IMR-90 (cell line): ENCODE measurements at regions not wholly inside any gene's neighbourhood (a gene's known extent, or its start where the extent isn't known, plus 50 kb on each side); places are given as distances from the start of the nearest gene placed in this dataset.

Experiments used
- ATAC-seq: fragments of 200-7000 bp; cut with Tn5 transposase; 2 replicates; pipeline ENCODE4 v1.9.1; 2020; ENCODE audit warnings: low read depth, mild to moderate bottlenecking, moderate library complexity
- BruUV-seq: library from RNA; stranded (reverse); fragments of 400-500 nt; replicated peaks from 2 replicates; lab custom pipeline; 2021; lab: Mats Ljungman, UMichigan
- CTCF ChIA-PET: fragments of 300-600 bp; formaldehyde crosslinking; extraction: SDS; loops from one replicate; lab custom pipeline; 2021; ENCODE audit warnings: antibody characterized with exemption; lab: Yijun Ruan, JAX
- POLR2A ChIA-PET: fragments of 300-600 bp; sonication (Branson Sonifier 250); formaldehyde crosslinking; loops from one replicate; lab custom pipeline; 2022; ENCODE audit warnings: antibody characterized with exemption; ENCODE audit not compliant: unreplicated experiment; lab: Charles Lee
- DNase-seq: peaks from one replicate; pipeline ENCODE4 v3.0.0; 2013
- H2AFZ ChIP-seq: replicated peaks from 2 replicates; pipeline ENCODE3; 2013; ENCODE audit warnings: low read length, mild to moderate bottlenecking; ENCODE audit not compliant: poor library complexity
- H2AK5ac ChIP-seq: 2 replicates; pipeline ENCODE4 v1.6.1; 2013; ENCODE audit warnings: low read depth, low read length, inconsistent platforms
- H2AK9ac ChIP-seq: replicated peaks from 2 replicates; pipeline ENCODE3; 2013; ENCODE audit warnings: mild to moderate bottlenecking, low read depth, low read length, moderate library complexity; ENCODE audit not compliant: poor library complexity
- H2BK120ac ChIP-seq: 2 replicates; pipeline ENCODE4 v1.6.1; 2013; ENCODE audit warnings: low read depth, low read length, inconsistent platforms
- H2BK15ac ChIP-seq: 3 replicates; pipeline ENCODE4 v1.6.1; 2013; ENCODE audit warnings: low read depth, low read length, inconsistent platforms
- H2BK20ac ChIP-seq: 2 replicates; pipeline ENCODE4 v1.6.1; 2013; ENCODE audit warnings: low read depth, mild to moderate bottlenecking, inconsistent platforms, low read length, moderate library complexity
- H2BK5ac ChIP-seq: 2 replicates; pipeline ENCODE4 v1.6.1; 2013; ENCODE audit warnings: mild to moderate bottlenecking, low read depth, low read length, inconsistent platforms; ENCODE audit not compliant: poor library complexity, severe bottlenecking
- H3K14ac ChIP-seq: replicated peaks from 2 replicates; pipeline ENCODE4 v1.6.1; 2013; ENCODE audit warnings: low read depth, low read length, inconsistent platforms
- H3K18ac ChIP-seq: 2 replicates; pipeline ENCODE4 v1.6.1; 2013; ENCODE audit warnings: low read depth, low read length, control low read depth
- H3K23ac ChIP-seq: 2 replicates; pipeline ENCODE4 v1.6.1; 2013; ENCODE audit warnings: low read depth, low read length, inconsistent platforms
- H3K27ac ChIP-seq: 2 replicates; pipeline ENCODE4 v1.5.1; 2013; ENCODE audit warnings: mild to moderate bottlenecking, control low read depth, low read length; ENCODE audit not compliant: insufficient read depth
- H3K27me3 ChIP-seq: 2 replicates; pipeline ENCODE4 v1.6.1; 2013; ENCODE audit warnings: low read length; ENCODE audit not compliant: control insufficient read depth, insufficient read depth
- H3K36me3 ChIP-seq: 2 replicates; pipeline ENCODE4 v1.6.1; 2013; ENCODE audit warnings: low read length, mixed read lengths; ENCODE audit not compliant: control insufficient read depth, insufficient read depth
- H3K4ac ChIP-seq: 2 replicates; pipeline ENCODE4 v1.6.1; 2013; ENCODE audit warnings: low read depth, low read length, inconsistent platforms
- H3K4me1 ChIP-seq: 2 replicates; pipeline ENCODE4 v1.6.1; 2013; ENCODE audit warnings: low read length, mixed read lengths; ENCODE audit not compliant: control insufficient read depth, insufficient read depth
- H3K4me2 ChIP-seq: 2 replicates; pipeline ENCODE4 v1.6.1; 2013; ENCODE audit warnings: low read depth, mild to moderate bottlenecking, control low read depth, low read length, moderate library complexity
- H3K4me3 ChIP-seq: 2 replicates; pipeline ENCODE4 v1.5.1; 2013; ENCODE audit warnings: low read depth, mild to moderate bottlenecking, control low read depth, low read length, moderate library complexity; ENCODE audit not compliant: insufficient read depth
- H3K56ac ChIP-seq: 2 replicates; pipeline ENCODE4 v1.6.1; 2013; ENCODE audit warnings: low read length, inconsistent platforms; ENCODE audit not compliant: insufficient read depth; ENCODE audit errors: extremely low read depth
- H3K79me1 ChIP-seq, 2 experiments: 2 replicates each; pipeline ENCODE4 v1.6.1; 2013; ENCODE audit warnings: low read length in 2 of 2, inconsistent platforms in 1 of 2, low read depth in 1 of 2
- H3K9ac ChIP-seq: 2 replicates; pipeline ENCODE4 v1.6.1; 2013; ENCODE audit warnings: low read depth, low read length, control low read depth
- H3K9me1 ChIP-seq: 2 replicates; pipeline ENCODE4 v1.6.1; 2013; ENCODE audit warnings: low read length, inconsistent platforms; ENCODE audit not compliant: insufficient read depth
- H3K9me3 ChIP-seq: 2 replicates; pipeline ENCODE4 v1.6.1; 2013; ENCODE audit warnings: low read length; ENCODE audit not compliant: control insufficient read depth, insufficient read depth
- H4K20me1 ChIP-seq: 2 replicates; pipeline ENCODE4 v1.6.1; 2013; ENCODE audit warnings: low read length, inconsistent platforms; ENCODE audit not compliant: insufficient read depth
- H4K5ac ChIP-seq: 2 replicates; pipeline ENCODE4 v1.6.1; 2013; ENCODE audit warnings: mild to moderate bottlenecking, low read depth, low read length, control low read depth
- H4K8ac ChIP-seq, 2 experiments: 2 replicates each; pipeline ENCODE4 v1.6.1; 2013; ENCODE audit warnings: low read depth in 2 of 2, low read length in 2 of 2, control low read depth in 1 of 2, inconsistent platforms in 1 of 2
- H4K91ac ChIP-seq: 2 replicates; pipeline ENCODE4 v1.6.1; 2013; ENCODE audit warnings: low read depth, low read length, inconsistent platforms; ENCODE audit not compliant: insufficient read depth
- FOS ChIP-seq: fragments of 150-350 bp; IDR thresholded peaks from 2 replicates; pipeline ENCODE4 v1.6.1; 2016; ENCODE audit warnings: low read depth, low read length
- POLR2A ChIP-seq: IDR thresholded peaks from 2 replicates; pipeline ENCODE4 v1.6.1; 2012; ENCODE audit warnings: mild to moderate bottlenecking, low read depth, low read length
- RAD21 ChIP-seq: IDR thresholded peaks from 2 replicates; pipeline ENCODE4 v1.6.1; 2012; ENCODE audit warnings: low read length, improper control_type of control experiment
- WGBS, 2 experiments: methylation state at CpG; one replicate each; pipeline versions ENCODE4 v1.1.5 to v1.1.7; 2013; ENCODE audit warnings: missing lambda C conversion rate in 2 of 2; ENCODE audit not compliant: insufficient read length in 1 of 2; ENCODE audit errors: extremely low coverage in 2 of 2; 5-methylcytosine and 5-hydroxymethylcytosine counted together
- dilution Hi-C: fragments of 300-500 bp; cut with HindIII; formaldehyde crosslinking; loops from one replicate; pipeline ENCODE4 v1.14.3; 2018; ENCODE audit warnings: low sequenced_read_pairs; ENCODE audit not compliant: unreplicated experiment
- in situ Hi-C: fragments of 300-500 bp; cut with MboI; formaldehyde crosslinking; loops from 3 replicates; pipeline ENCODE4 v1.14.3; 2019; ENCODE audit warnings: low sequenced_read_pairs, inconsistent platforms, mixed read lengths
- intact Hi-C: fragments of 100-400 bp; cut with micrococcal nuclease; formaldehyde crosslinking; loops from 2 replicates; pipeline ENCODE4 v1.10.0; 2022
- TF ChIP-seq, protein P1 (sequence below): fragments of 150-350 bp; IDR thresholded peaks from 2 replicates; pipeline ENCODE4 v1.6.1; 2016; ENCODE audit warnings: low read depth, mild to moderate bottlenecking, low read length, moderate library complexity, borderline replicate concordance

DNA sequence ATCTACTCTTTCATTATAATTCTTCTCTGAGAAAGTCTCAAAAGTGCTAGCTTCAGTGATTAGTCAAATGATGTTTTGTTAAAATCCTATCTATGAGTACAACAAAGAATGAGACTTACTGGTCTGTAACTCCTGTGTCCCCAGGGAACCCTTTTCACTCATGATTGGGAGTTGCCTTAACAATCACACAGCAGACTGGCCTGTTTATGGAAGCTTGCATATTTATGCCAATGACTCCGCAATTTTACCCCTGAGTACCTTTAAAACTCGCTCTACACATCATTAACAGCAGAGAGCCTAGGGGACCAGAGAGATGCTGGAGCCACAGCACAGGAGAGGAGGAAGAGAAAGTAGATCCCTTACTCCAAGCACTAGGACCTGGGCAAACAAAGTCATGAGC lies 628.1 kb downstream of the IGSF11 start:
- H3K56ac ChIP-seq, result no peak overlapping the region
- H3K4ac ChIP-seq, result no peak overlapping the region
- dilution Hi-C loops, result no loop called here
- no peak overlapping the region for H2BK5ac ChIP-seq
- no peaks in the 10 kb centered on the region for H3K4me1 ChIP-seq
- CTCF ChIA-PET, result no interaction called here
- no peak for ATAC-seq
- no peak overlapping the region for H3K9ac ChIP-seq
- H3K23ac ChIP-seq, result no peak overlapping the region
- no peak overlapping the region for H4K8ac ChIP-seq
- no peak overlapping the region for H2AK5ac ChIP-seq
- no peaks in the 10 kb centered on the region for H4K20me1 ChIP-seq
- DNase-seq, result no peak
- no TSS peak for BruUV-seq
- no peak overlapping the region for H3K18ac ChIP-seq
- H4K91ac ChIP-seq, result no peak overlapping the region
- no peak overlapping the region for H2BK15ac ChIP-seq
- TF ChIP-seq, protein P1, sequence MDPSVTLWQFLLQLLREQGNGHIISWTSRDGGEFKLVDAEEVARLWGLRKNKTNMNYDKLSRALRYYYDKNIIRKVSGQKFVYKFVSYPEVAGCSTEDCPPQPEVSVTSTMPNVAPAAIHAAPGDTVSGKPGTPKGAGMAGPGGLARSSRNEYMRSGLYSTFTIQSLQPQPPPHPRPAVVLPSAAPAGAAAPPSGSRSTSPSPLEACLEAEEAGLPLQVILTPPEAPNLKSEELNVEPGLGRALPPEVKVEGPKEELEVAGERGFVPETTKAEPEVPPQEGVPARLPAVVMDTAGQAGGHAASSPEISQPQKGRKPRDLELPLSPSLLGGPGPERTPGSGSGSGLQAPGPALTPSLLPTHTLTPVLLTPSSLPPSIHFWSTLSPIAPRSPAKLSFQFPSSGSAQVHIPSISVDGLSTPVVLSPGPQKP, result no peak
- TF ChIP-seq FOS (no peak), POLR2A (no peak), RAD21 (no peak)
- whole genome bisulfite sequencing, 2 experiments, result no CpG with 5 or more reads among the region's 2 CpGs
- no peak overlapping the region for H4K5ac ChIP-seq
- no peak overlapping the region for H3K4me2 ChIP-seq
- no peaks in the 10 kb centered on the region for H3K9me1 ChIP-seq
- no peak overlapping the region for H3K4me3 ChIP-seq
- no peak overlapping the region for H2AFZ ChIP-seq
- no peaks in the 10 kb centered on the region for H3K36me3 ChIP-seq
- no peaks in the 10 kb centered on the region for H3K79me1 ChIP-seq
- H2BK120ac ChIP-seq, result no peak overlapping the region
- H3K27me3 ChIP-seq, result no peaks in the 10 kb centered on the region
- H3K9me3 ChIP-seq, result peaks cover 2% of the 10 kb centered on the region; the same call in 1 of the 2 replicates
- no peak overlapping the region for H3K14ac ChIP-seq
- POLR2A ChIA-PET, result no interaction called here
- no peak overlapping the region for H2AK9ac ChIP-seq
- in situ Hi-C loops, result no loop called here
- intact Hi-C loops, result no loop called here
- H3K27ac ChIP-seq, result no peak overlapping the region
- no peak overlapping the region for H2BK20ac ChIP-seq
